ENCODE measurements at regions not wholly inside any gene's neighbourhood (a gene's known extent, or its start where the extent isn't known, plus 50 kb on each side); places are given as distances from the start of the nearest gene placed in this dataset.

GRCh38 chr9:85347541-85347940 is 394.2 kb downstream of the AGTPBP1 start:
- no peak for TF ChIP-seq FOXA1 (IDR thresholded peaks at IDR 0.05)
- TF ChIP-seq EGR1 (IDR thresholded peaks at IDR 0.05; ENCODE audit: low read depth in 2 of 2), result no peak
- no peak for TF ChIP-seq RXRA (IDR thresholded peaks at IDR 0.05)
- no peak for TF ChIP-seq TAF1 (conservative IDR thresholded peaks at IDR 0.05)
- TF ChIP-seq ATF3 (IDR thresholded peaks at IDR 0.05), result no peak
- TF ChIP-seq HNF4G (IDR thresholded peaks at IDR 0.05), result no peak
- no peak for TF ChIP-seq RAD21 (IDR thresholded peaks at IDR 0.05)
- TF ChIP-seq ZBTB33 (IDR thresholded peaks at IDR 0.05), result no peak
- TF ChIP-seq SP1 (IDR thresholded peaks at IDR 0.05), result no peak
- no peak for TF ChIP-seq YY1 (IDR thresholded peaks at IDR 0.05)
- no peak for TF ChIP-seq CTCF (IDR thresholded peaks at IDR 0.05; ENCODE audit: low read depth, low read length, missing input control)
- no peak for TF ChIP-seq NR2F2 (IDR thresholded peaks at IDR 0.05)
- TF ChIP-seq GABPA (IDR thresholded peaks at IDR 0.05 in 1 of 2, conservative IDR thresholded peaks at IDR 0.05 in 1 of 2), result no peak
- no peak for TF ChIP-seq REST (IDR thresholded peaks at IDR 0.05)
- no peak for DNase-seq (ENCODE audit: low spot score)
- H3K9me3 ChIP-seq (ENCODE audit: control insufficient read depth in 4 of 4, low read length in 3 of 4), result peaks cover 0 to 1% (median 0%) of the 10 kb centered on the region in 4 donors
- no peak overlapping the region for H3K4me3 ChIP-seq (ENCODE audit: low read depth in 1 of 3, low read length in 3 of 3)
- no peak overlapping the region for H3K9ac ChIP-seq (ENCODE audit: low read depth in 1 of 2, low read length in 2 of 2)
- H3K27me3 ChIP-seq (ENCODE audit: control insufficient read depth in 4 of 4, insufficient read depth in 4 of 4, low read length in 3 of 4), result peaks cover 0 to 5% (median 1%) of the 10 kb centered on the region in 4 donors
- 73% methylated on average over 6 of the region's 6 CpGs for WGBS
- no peak overlapping the region for H3K27ac ChIP-seq (ENCODE audit: low read depth in 1 of 2, low read length in 2 of 2)
- no peaks in the 10 kb centered on the region for H3K36me3 ChIP-seq (ENCODE audit: control insufficient read depth in 4 of 4, insufficient read depth in 3 of 4, low read depth in 1 of 4, low read length in 3 of 4)
- H3K4me1 ChIP-seq (ENCODE audit: control insufficient read depth in 4 of 4, insufficient read depth in 4 of 4, low read length in 3 of 4), result no peaks in the 10 kb centered on the region

GRCh38 chr9:85344901-85345300 is 396.9 kb downstream of the AGTPBP1 start:
- H3K9me3 ChIP-seq (ENCODE audit: control insufficient read depth in 4 of 4, low read length in 3 of 4), result no peaks in the 10 kb centered on the region

More at GRCh38 chr9:85344901-85345300, 396.9 kb downstream of the AGTPBP1 start:
- DNase-seq (ENCODE audit: low spot score), result no peak
- H3K4me1 ChIP-seq (ENCODE audit: control insufficient read depth in 4 of 4, insufficient read depth in 4 of 4, low read length in 3 of 4), result no peaks in the 10 kb centered on the region
- TF ChIP-seq HNF4G (IDR thresholded peaks at IDR 0.05) (no peak), RXRA (IDR thresholded peaks at IDR 0.05) (no peak), EGR1 (IDR thresholded peaks at IDR 0.05; ENCODE audit: low read depth in 2 of 2) (no peak), RAD21 (IDR thresholded peaks at IDR 0.05) (no peak), HNF4A (conservative IDR thresholded peaks at IDR 0.05) (no peak), ZBTB33 (IDR thresholded peaks at IDR 0.05) (no peak), YY1 (IDR thresholded peaks at IDR 0.05) (no peak), CTCF (IDR thresholded peaks at IDR 0.05; ENCODE audit: low read depth, low read length, missing input control) (no peak), REST (IDR thresholded peaks at IDR 0.05) (no peak), SP1 (IDR thresholded peaks at IDR 0.05) (no peak)
- H3K9ac ChIP-seq (ENCODE audit: low read depth in 1 of 2, low read length in 2 of 2), result no peak overlapping the region
- no peaks in the 10 kb centered on the region for H3K36me3 ChIP-seq (ENCODE audit: control insufficient read depth in 4 of 4, insufficient read depth in 3 of 4, low read depth in 1 of 4, low read length in 3 of 4)
- 47% methylated on average over 4 of the region's 4 CpGs for WGBS
- H3K27me3 ChIP-seq (ENCODE audit: control insufficient read depth in 4 of 4, insufficient read depth in 4 of 4, low read length in 3 of 4), result peaks cover 0 to 8% (median 3%) of the 10 kb centered on the region in 4 donors
- H3K27ac ChIP-seq (ENCODE audit: low read depth in 1 of 2, low read length in 2 of 2), result no peak overlapping the region
- no peak overlapping the region for H3K4me3 ChIP-seq (ENCODE audit: low read depth in 1 of 3, low read length in 3 of 3)
